ENCODE measurements at regions not wholly inside any gene's neighbourhood (a gene's known extent, or its start where the extent isn't known, plus 50 kb on each side); places are given as distances from the start of the nearest gene placed in this dataset.

GRCh38 chr3:187969581-187969950 is 184.4 kb upstream of the LPP start:
- Histone ChIP-seq H3K36me3 (ENCODE audit: control insufficient read depth in 2 of 2, extremely low read depth in 1 of 2, insufficient read depth in 2 of 2, low read length in 2 of 2) (no peaks in the 10 kb centered on the region), H3K9me3 (replicated peaks; ENCODE audit: control insufficient read depth, insufficient read depth, low read length) (no peaks in the 10 kb centered on the region), H3K4me3 (replicated peaks in 1 of 3; ENCODE audit: insufficient read depth in 1 of 3, low read depth in 1 of 3, low read length in 3 of 3) (no peak overlapping the region), H3K9ac (replicated peaks; ENCODE audit: extremely low read depth, insufficient read depth, low read length) (no peak overlapping the region), H3K4me2 (ENCODE audit: insufficient read depth, low read length) (no peak overlapping the region), H3K27ac (ENCODE audit: insufficient read depth, low read depth, low read length) (no peak overlapping the region), H3K79me2 (ENCODE audit: control insufficient read depth, insufficient read depth, low read length) (no peaks in the 10 kb centered on the region), H3K27me3 (ENCODE audit: control insufficient read depth in 2 of 2, insufficient read depth in 2 of 2, low read length in 2 of 2) (peaks cover 0 to 3% of the 10 kb centered on the region in 2 experiments), H2AFZ (ENCODE audit: low read depth, low read length) (no peak overlapping the region), H3K4me1 (ENCODE audit: control insufficient read depth, extremely low read depth, insufficient read depth, low read length) (no peaks in the 10 kb centered on the region), H4K20me1 (replicated peaks; ENCODE audit: control insufficient read depth, extremely low read depth, insufficient read depth, low read length) (no peaks in the 10 kb centered on the region), H3K9me1 (replicated peaks; ENCODE audit: control insufficient read depth, extremely low read depth, insufficient read depth, low read length) (no peaks in the 10 kb centered on the region)
- ChIA-PET CTCF (interaction anchor here (0.6 kb wide), 1 partner anchor 91 kb away, joined by 3 read pairs; no protein-coding TSS in a partner anchor), POLR2A (no interaction called here)
- BruUV-seq (replicated peaks), result no TSS peak
- TF ChIP-seq CTCF (IDR thresholded peaks at IDR 0.05; ENCODE audit: extremely low read depth in 1 of 2, insufficient read depth in 1 of 2, low read depth in 1 of 2, low read length in 2 of 2) (no peak), MYC (IDR thresholded peaks at IDR 0.05; ENCODE audit: low read depth, low read length) (no peak), FOS (IDR thresholded peaks at IDR 0.05; ENCODE audit: borderline replicate concordance, insufficient read depth, low read length) (no peak), POLR2AphosphoS5 (IDR thresholded peaks at IDR 0.05; ENCODE audit: insufficient read depth, low read depth, low read length) (no peak)
- FAIRE-seq (no peak), DNase-seq (ENCODE audit: low read depth, low spot score) (no peak)
- dilution Hi-C loops (cut with MboI; ENCODE audit: extremely low pct_ligation_motif_present, low sequenced_read_pairs), result no loop called here
- intact Hi-C loops (cut with micrococcal nuclease), result no loop called here

DNA sequence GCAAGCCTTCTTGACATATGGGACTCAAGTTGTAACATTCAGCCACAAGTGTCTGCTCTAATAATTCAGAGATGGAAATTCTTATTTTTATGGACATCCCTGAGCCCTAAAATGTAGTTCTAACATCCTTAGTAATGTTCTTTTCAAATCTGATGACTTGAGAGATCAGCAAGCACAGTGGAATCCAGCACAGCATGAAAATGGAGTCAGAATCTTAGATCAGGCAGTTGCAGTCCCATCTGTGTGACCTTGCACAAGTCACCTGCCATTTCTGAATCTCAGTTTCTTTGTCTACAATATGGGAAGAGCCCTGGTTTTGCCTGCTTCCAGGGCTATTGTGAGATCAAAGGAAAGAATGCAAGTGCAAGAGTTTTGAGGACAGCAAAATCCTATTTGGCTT is 183.9 kb upstream of the LPP start:
- H3K27ac ChIP-seq (ENCODE audit: insufficient read depth, low read depth, low read length), result no peak overlapping the region
- no peak overlapping the region for H3K4me2 ChIP-seq (ENCODE audit: insufficient read depth, low read length)
- H3K79me2 ChIP-seq (ENCODE audit: control insufficient read depth, insufficient read depth, low read length), result no peaks in the 10 kb centered on the region
- intact Hi-C loops (cut with micrococcal nuclease), result no loop called here
- BruUV-seq (replicated peaks), result no TSS peak
- TF ChIP-seq EZH2 (IDR thresholded peaks at IDR 0.05; ENCODE audit: borderline replicate concordance, low read depth, low read length, severe bottlenecking), result no peak
- no peak for TF ChIP-seq GATA2 (IDR thresholded peaks at IDR 0.05; ENCODE audit: insufficient read depth, insufficient read length, low read depth, low read length)
- no peak for TF ChIP-seq CTCF (IDR thresholded peaks at IDR 0.05; ENCODE audit: extremely low read depth in 1 of 2, insufficient read depth in 1 of 2, low read depth in 1 of 2, low read length in 2 of 2)
- CTCF ChIA-PET, result no interaction called here
- no peak overlapping the region for H3K9ac ChIP-seq (replicated peaks; ENCODE audit: extremely low read depth, insufficient read depth, low read length)
- no peaks in the 10 kb centered on the region for H4K20me1 ChIP-seq (replicated peaks; ENCODE audit: control insufficient read depth, extremely low read depth, insufficient read depth, low read length)
- dilution Hi-C loops (cut with MboI; ENCODE audit: extremely low pct_ligation_motif_present, low sequenced_read_pairs), result no loop called here
- H3K9me1 ChIP-seq (replicated peaks; ENCODE audit: control insufficient read depth, extremely low read depth, insufficient read depth, low read length), result no peaks in the 10 kb centered on the region
- FAIRE-seq, result peak; percentile 4
- no peak for DNase-seq (ENCODE audit: low read depth, low spot score)
- H3K36me3 ChIP-seq (ENCODE audit: control insufficient read depth in 2 of 2, extremely low read depth in 1 of 2, insufficient read depth in 2 of 2, low read length in 2 of 2), result no peaks in the 10 kb centered on the region
- H3K4me3 ChIP-seq (replicated peaks in 1 of 3; ENCODE audit: insufficient read depth in 1 of 3, low read depth in 1 of 3, low read length in 3 of 3), result no peak overlapping the region
- POLR2A ChIA-PET, result no interaction called here
- no peaks in the 10 kb centered on the region for H3K9me3 ChIP-seq (replicated peaks; ENCODE audit: control insufficient read depth, insufficient read depth, low read length)
- no peaks in the 10 kb centered on the region for H3K4me1 ChIP-seq (ENCODE audit: control insufficient read depth, extremely low read depth, insufficient read depth, low read length)
- H2AFZ ChIP-seq (ENCODE audit: low read depth, low read length), result no peak overlapping the region
- H3K27me3 ChIP-seq (ENCODE audit: control insufficient read depth in 2 of 2, insufficient read depth in 2 of 2, low read length in 2 of 2), result peaks cover 0 to 3% of the 10 kb centered on the region in 2 experiments
